Osteocyte (in vitro differentiated cells): ENCODE measurements at regions not wholly inside any gene's neighbourhood (a gene's known extent, or its start where the extent isn't known, plus 50 kb on each side); places are given as distances from the start of the nearest gene placed in this dataset.

Experiments used
- DNase-seq: peaks from one replicate; pipeline ENCODE4 v3.0.0; 2021; ENCODE audit warnings: mixed read lengths; ENCODE audit not compliant: unreplicated experiment; ENCODE audit errors: extremely low spot score
- H3K27ac Mint-ChIP-seq: one replicate; pipeline ENCODE4 v1.8.0; 2021; ENCODE audit warnings: mild to moderate bottlenecking, mixed read lengths; ENCODE audit not compliant: unreplicated experiment
- H3K27me3 Mint-ChIP-seq: one replicate; pipeline ENCODE4 v1.8.0; 2021; ENCODE audit warnings: mixed read lengths; ENCODE audit not compliant: unreplicated experiment
- H3K36me3 Mint-ChIP-seq: one replicate; pipeline ENCODE4 v1.8.0; 2021; ENCODE audit warnings: mixed read lengths; ENCODE audit not compliant: unreplicated experiment
- H3K4me1 Mint-ChIP-seq: one replicate; pipeline ENCODE4 v1.8.0; 2021; ENCODE audit warnings: mixed read lengths; ENCODE audit not compliant: unreplicated experiment
- H3K4me3 Mint-ChIP-seq: one replicate; pipeline ENCODE4 v1.8.0; 2021; ENCODE audit warnings: mild to moderate bottlenecking, moderate library complexity, mixed read lengths; ENCODE audit not compliant: unreplicated experiment
- H3K9me3 Mint-ChIP-seq: one replicate; pipeline ENCODE4 v1.8.0; 2021; ENCODE audit warnings: mixed read lengths; ENCODE audit not compliant: unreplicated experiment
- TF ChIP-seq, protein P1 (sequence below): fragments of 200-600 bp; sonication (generic); IDR thresholded peaks from 2 replicates; pipeline ENCODE4 v1.5.0; 2021; ENCODE audit warnings: antibody characterized with exemption, mild to moderate bottlenecking, moderate library complexity

GRCh38 chr3:13704174-13704573 is 155.2 kb downstream of the FBLN2 start:
- Mint-ChIP-seq H3K27ac (no peak overlapping the region), H3K4me1 (no peaks in the 10 kb centered on the region), H3K4me3 (no peak overlapping the region), H3K9me3 (peaks cover 52% of the 10 kb centered on the region), H3K36me3 (no peaks in the 10 kb centered on the region), H3K27me3 (no peaks in the 10 kb centered on the region)
- TF ChIP-seq, protein P1, sequence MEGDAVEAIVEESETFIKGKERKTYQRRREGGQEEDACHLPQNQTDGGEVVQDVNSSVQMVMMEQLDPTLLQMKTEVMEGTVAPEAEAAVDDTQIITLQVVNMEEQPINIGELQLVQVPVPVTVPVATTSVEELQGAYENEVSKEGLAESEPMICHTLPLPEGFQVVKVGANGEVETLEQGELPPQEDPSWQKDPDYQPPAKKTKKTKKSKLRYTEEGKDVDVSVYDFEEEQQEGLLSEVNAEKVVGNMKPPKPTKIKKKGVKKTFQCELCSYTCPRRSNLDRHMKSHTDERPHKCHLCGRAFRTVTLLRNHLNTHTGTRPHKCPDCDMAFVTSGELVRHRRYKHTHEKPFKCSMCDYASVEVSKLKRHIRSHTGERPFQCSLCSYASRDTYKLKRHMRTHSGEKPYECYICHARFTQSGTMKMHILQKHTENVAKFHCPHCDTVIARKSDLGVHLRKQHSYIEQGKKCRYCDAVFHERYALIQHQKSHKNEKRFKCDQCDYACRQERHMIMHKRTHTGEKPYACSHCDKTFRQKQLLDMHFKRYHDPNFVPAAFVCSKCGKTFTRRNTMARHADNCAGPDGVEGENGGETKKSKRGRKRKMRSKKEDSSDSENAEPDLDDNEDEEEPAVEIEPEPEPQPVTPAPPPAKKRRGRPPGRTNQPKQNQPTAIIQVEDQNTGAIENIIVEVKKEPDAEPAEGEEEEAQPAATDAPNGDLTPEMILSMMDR: no peak
- DNase-seq: no peak

GRCh38 chr3:13703071-13703470 is 154.1 kb downstream of the FBLN2 start:
- H3K27me3 Mint-ChIP-seq: no peaks in the 10 kb centered on the region
- TF ChIP-seq, protein P1: no peak

GRCh38 chr3:13702286-13702685 is 153.4 kb downstream of the FBLN2 start:
- no peaks in the 10 kb centered on the region for H3K27me3 Mint-ChIP-seq
- TF ChIP-seq, protein P1: no peak
- no peaks in the 10 kb centered on the region for H3K4me1 Mint-ChIP-seq
- no peaks in the 10 kb centered on the region for H3K36me3 Mint-ChIP-seq
- peak; percentile 66 for DNase-seq
- no peak overlapping the region for H3K4me3 Mint-ChIP-seq
- H3K27ac Mint-ChIP-seq: no peak overlapping the region
- H3K9me3 Mint-ChIP-seq: peaks cover 33% of the 10 kb centered on the region

More at GRCh38 chr3:13703071-13703470, 154.1 kb downstream of the FBLN2 start:
- Mint-ChIP-seq H3K9me3 (peaks cover 41% of the 10 kb centered on the region), H3K4me3 (no peak overlapping the region), H3K27ac (no peak overlapping the region), H3K36me3 (no peaks in the 10 kb centered on the region), H3K4me1 (no peaks in the 10 kb centered on the region)
- DNase-seq: peak; percentile 65

GRCh38 chr3:13700889-13701288 is 152.0 kb downstream of the FBLN2 start:
- TF ChIP-seq, protein P1: no peak
- Mint-ChIP-seq H3K27ac (no peak overlapping the region), H3K27me3 (peaks cover 4% of the 10 kb centered on the region), H3K4me1 (no peaks in the 10 kb centered on the region), H3K9me3 (peaks cover 26% of the 10 kb centered on the region), H3K4me3 (no peak overlapping the region), H3K36me3 (no peaks in the 10 kb centered on the region)
- DNase-seq: no peak

GRCh38 chr3:13700362-13700761 is 151.4 kb downstream of the FBLN2 start:
- DNase-seq: no peak
- TF ChIP-seq, protein P1: no peak
- H3K27ac Mint-ChIP-seq: no peak overlapping the region
- H3K9me3 Mint-ChIP-seq: peaks cover 21% of the 10 kb centered on the region
- no peak overlapping the region for H3K4me3 Mint-ChIP-seq
- H3K36me3 Mint-ChIP-seq: no peaks in the 10 kb centered on the region
- no peaks in the 10 kb centered on the region for H3K4me1 Mint-ChIP-seq
- H3K27me3 Mint-ChIP-seq: peaks cover 4% of the 10 kb centered on the region
